A673 (cell line): ENCODE measurements at regions not wholly inside any gene's neighbourhood (a gene's known extent, or its start where the extent isn't known, plus 50 kb on each side); places are given as distances from the start of the nearest gene placed in this dataset.

ENCODE experiments used
- CTCF ChIP-seq: fragments of 300-800, 200-600 bp; sonication (generic); conservative IDR thresholded peaks from 2 replicates; pipeline ENCODE4 v1.5.1; 2017; ENCODE audit warnings: low read depth, mild to moderate bottlenecking, antibody characterized with exemption, low read length, moderate library complexity, mixed read lengths
- EZH2 ChIP-seq: fragments of 200-600 bp; sonication (generic); IDR thresholded peaks from 2 replicates; pipeline ENCODE4 v1.6.1; 2017; ENCODE audit warnings: borderline replicate concordance, low read depth, mild to moderate bottlenecking, mixed read lengths, antibody characterized with exemption, low read length; ENCODE audit not compliant: poor library complexity, severe bottlenecking

GRCh38 chr9:87301371-87301770 lies 196.3 kb upstream of the DAPK1 start:
- TF ChIP-seq CTCF (no peak), EZH2 (no peak)
